DOHH2 (cell line): ENCODE measurements at regions not wholly inside any gene's neighbourhood (a gene's known extent, or its start where the extent isn't known, plus 50 kb on each side); places are given as distances from the start of the nearest gene placed in this dataset.

ENCODE experiments used
- CTCF ChIP-seq: fragments of 200-600 bp; sonication (generic); IDR thresholded peaks from one replicate; pipeline ENCODE4 v1.5.1; 2014; ENCODE audit warnings: antibody characterized with exemption, mild to moderate bottlenecking, low read depth, low read length; ENCODE audit not compliant: poor library complexity, severe bottlenecking
- EZH2phosphoT487 ChIP-seq: fragments of 200-600 bp; sonication (generic); IDR thresholded peaks from 2 replicates; pipeline ENCODE4 v1.6.1; 2017; ENCODE audit warnings: borderline replicate concordance, mild to moderate bottlenecking, antibody characterized with exemption, low read length, moderate library complexity, mixed read lengths

- no peak for TF ChIP-seq CTCF
- no peak for TF ChIP-seq EZH2phosphoT487
These were observed 320.0 kb downstream of the ADGRG6 start for GRCh38 chr6:142621822-142622221.
